H1 (cell line): ENCODE measurements at regions not wholly inside any gene's neighbourhood (a gene's known extent, or its start where the extent isn't known, plus 50 kb on each side); places are given as distances from the start of the nearest gene placed in this dataset.

Source experiments
- CTCF ChIA-PET: fragments of 300-600 bp; sonication (Branson Sonifier 250); formaldehyde crosslinking; loops from one replicate; lab custom pipeline; 2021; ENCODE audit not compliant: partially characterized antibody; lab: Charles Lee
- POLR2A ChIA-PET: fragments of 300-600 bp; sonication (Branson Sonifier 250); formaldehyde crosslinking; loops from one replicate; lab custom pipeline; 2021; ENCODE audit warnings: inconsistent platforms; ENCODE audit not compliant: partially characterized antibody; lab: Charles Lee
- DNase-seq, 2 experiments: peaks; one replicate each; pipeline versions ENCODE4 v3.0.0 to v3.0.0-alpha.2; 2010 to 2022; ENCODE audit warnings: low spot score in 2 of 2, low read depth in 1 of 2, mixed read lengths in 1 of 2
- FAIRE-seq: peaks from 2 replicates; lab custom pipeline; 2011; peaks lifted over from hg19 to GRCh38; lab: Jason Lieb, UNC
- H2AFZ ChIP-seq: 2 replicates; pipeline ENCODE4 v1.8.1; 2012; ENCODE audit warnings: low read length, inconsistent platforms
- H2AK5ac ChIP-seq: 2 replicates; pipeline ENCODE4 v1.6.1; 2013; ENCODE audit warnings: low read depth, low read length
- H2BK120ac ChIP-seq: replicated peaks from 2 replicates; pipeline ENCODE3; 2013; ENCODE audit warnings: low read depth, low read length, inconsistent platforms
- H2BK12ac ChIP-seq: 2 replicates; pipeline ENCODE4 v1.6.1; 2013; ENCODE audit warnings: low read depth, low read length
- H2BK15ac ChIP-seq: 2 replicates; pipeline ENCODE4 v1.6.1; 2013; ENCODE audit warnings: low read length
- H2BK20ac ChIP-seq: 2 replicates; pipeline ENCODE4 v1.6.1; 2013; ENCODE audit warnings: low read length
- H2BK5ac ChIP-seq: 2 replicates; pipeline ENCODE4 v1.6.1; 2013; ENCODE audit warnings: low read depth, low read length
- H3K14ac ChIP-seq: 2 replicates; pipeline ENCODE4 v1.6.1; 2013; ENCODE audit warnings: inconsistent platforms; ENCODE audit not compliant: insufficient read length
- H3K18ac ChIP-seq: 2 replicates; pipeline ENCODE4 v1.6.1; 2013; ENCODE audit warnings: low read length; ENCODE audit errors: extremely low read depth
- H3K23ac ChIP-seq: 2 replicates; pipeline ENCODE4 v1.6.1; 2013; ENCODE audit warnings: inconsistent platforms; ENCODE audit not compliant: insufficient read length
- H3K23me2 ChIP-seq: 2 replicates; pipeline ENCODE4 v1.6.1; 2013; ENCODE audit warnings: low read depth, low read length
- H3K27ac ChIP-seq: 2 replicates; pipeline ENCODE4 v1.6.1; 2011; ENCODE audit warnings: low read depth, low read length, inconsistent platforms
- H3K27me3 ChIP-seq, 4 experiments: replicated peaks in 1 of 4; 1 replicate in 1 of 4; 2 replicates in 3 of 4; pipeline versions ENCODE4 v1.6.1 to v1.8.1; 2011 to 2013; ENCODE audit warnings: low read length in 3 of 4, mild to moderate bottlenecking in 3 of 4, inconsistent platforms in 2 of 4, mixed read lengths in 2 of 4, moderate library complexity in 1 of 4; ENCODE audit not compliant: control insufficient read depth in 3 of 4, insufficient read depth in 3 of 4; ENCODE audit errors: extremely low read depth in 1 of 4
- H3K36me3 ChIP-seq, 4 experiments: 2 replicates each; pipeline versions ENCODE4 v1.6.1 to v1.8.1; 2011 to 2013; ENCODE audit warnings: mild to moderate bottlenecking in 4 of 4, low read length in 3 of 4, moderate library complexity in 2 of 4, control low read depth in 1 of 4, inconsistent platforms in 1 of 4; ENCODE audit not compliant: insufficient read depth in 4 of 4, control insufficient read depth in 2 of 4
- H3K4ac ChIP-seq: replicated peaks from 2 replicates; pipeline ENCODE3; 2013; ENCODE audit warnings: low read length, low read depth, mixed read lengths, inconsistent platforms; ENCODE audit not compliant: insufficient read length
- H3K4me1 ChIP-seq, 4 experiments: replicated peaks in 1 of 4; 1 replicate in 1 of 4; 2 replicates in 3 of 4; pipeline versions ENCODE4 v1.6.1 to v1.8.1; 2011 to 2013; ENCODE audit warnings: low read length in 3 of 4, inconsistent platforms in 2 of 4, mixed read lengths in 1 of 4; ENCODE audit not compliant: insufficient read depth in 4 of 4, control insufficient read depth in 3 of 4
- H3K4me2 ChIP-seq, 2 experiments: 2 replicates each; pipeline versions ENCODE4 v1.6.1 to v1.8.1; 2011 to 2013; ENCODE audit warnings: low read depth in 2 of 2, low read length in 2 of 2, control low read depth in 1 of 2, inconsistent platforms in 1 of 2, mild to moderate bottlenecking in 1 of 2; ENCODE audit not compliant: insufficient read depth in 1 of 2
- H3K4me3 ChIP-seq, 4 experiments: fragments of 200-600, 300-600 bp in 1 of 4; sonication (generic), shearing (Covaris generic), sonication (Bioruptor Twin) in 1 of 4; 2 replicates each; pipeline versions ENCODE4 v1.5.1 to v1.8.1; 2011 to 2016; ENCODE audit warnings: low read length in 4 of 4, low read depth in 3 of 4, control low read depth in 2 of 4, inconsistent platforms in 2 of 4, mild to moderate bottlenecking in 2 of 4, mixed read lengths in 1 of 4, moderate library complexity in 1 of 4; ENCODE audit not compliant: insufficient read depth in 2 of 4; ENCODE audit errors: extremely low read depth in 1 of 4
- H3K56ac ChIP-seq: replicated peaks from 2 replicates; pipeline ENCODE3; 2013; ENCODE audit warnings: low read depth, mild to moderate bottlenecking, mixed read lengths, low read length, inconsistent platforms; ENCODE audit not compliant: insufficient read length
- H3K79me1 ChIP-seq: 2 replicates; pipeline ENCODE4 v1.6.1; 2013; ENCODE audit warnings: low read depth, low read length, control low read depth
- H3K79me2 ChIP-seq, 2 experiments: 2 replicates each; pipeline versions ENCODE4 v1.6.1 to v1.8.1; 2012 to 2013; ENCODE audit warnings: low read length in 2 of 2, mild to moderate bottlenecking in 2 of 2, inconsistent platforms in 1 of 2; ENCODE audit not compliant: insufficient read depth in 2 of 2, control insufficient read depth in 1 of 2
- H3K9ac ChIP-seq, 4 experiments: replicated peaks in 1 of 4; 1 replicate in 1 of 4; 2 replicates in 3 of 4; pipeline versions ENCODE4 v1.6.1 to v1.8.1; 2011 to 2013; ENCODE audit warnings: low read depth in 3 of 4, low read length in 3 of 4, control low read depth in 2 of 4, mild to moderate bottlenecking in 2 of 4, moderate library complexity in 2 of 4, inconsistent platforms in 1 of 4; ENCODE audit errors: extremely low read depth in 1 of 4
- H3K9me3 ChIP-seq, 2 experiments: 2 replicates each; pipeline versions ENCODE4 v1.6.1 to v1.8.1; 2012 to 2013; ENCODE audit warnings: mild to moderate bottlenecking in 2 of 2, moderate library complexity in 2 of 2, control low read depth in 1 of 2, inconsistent platforms in 1 of 2, low read depth in 1 of 2, low read length in 1 of 2, mixed read lengths in 1 of 2; ENCODE audit not compliant: insufficient read depth in 2 of 2
- H4K20me1 ChIP-seq, 2 experiments: replicated peaks in 1 of 2; 2 replicates each; pipeline versions ENCODE3 to v1.8.1; 2011 to 2013; ENCODE audit warnings: inconsistent platforms in 2 of 2, low read length in 2 of 2, mild to moderate bottlenecking in 1 of 2; ENCODE audit not compliant: insufficient read depth in 2 of 2, control insufficient read depth in 1 of 2
- H4K5ac ChIP-seq: 2 replicates; pipeline ENCODE4 v1.6.1; 2013; ENCODE audit warnings: low read length, low read depth, mixed read lengths, inconsistent platforms; ENCODE audit not compliant: insufficient read length
- H4K8ac ChIP-seq: 2 replicates; pipeline ENCODE4 v1.8.0; 2013; ENCODE audit warnings: mild to moderate bottlenecking, moderate library complexity, low read length, inconsistent platforms; ENCODE audit not compliant: insufficient read depth; ENCODE audit errors: extremely low read depth
- H4K91ac ChIP-seq: replicated peaks from 2 replicates; pipeline ENCODE3; 2013; ENCODE audit warnings: low read length, mixed read lengths, inconsistent platforms; ENCODE audit not compliant: insufficient read length
- ASH2L ChIP-seq: fragments of 200-600, 300-600 bp; sonication (generic); IDR thresholded peaks from one replicate; pipeline ENCODE4 v1.7.1; 2017; ENCODE audit warnings: low read length
- CEBPB ChIP-seq: IDR thresholded peaks from 2 replicates; pipeline ENCODE4 v1.6.1; 2012; ENCODE audit warnings: low read depth, low read length
- EZH2 ChIP-seq: fragments of 200-600 bp; sonication (generic); IDR thresholded peaks from 2 replicates; pipeline ENCODE4 v1.7.1; 2012; ENCODE audit warnings: low read depth, mild to moderate bottlenecking, moderate library complexity, low read length, inconsistent platforms; ENCODE audit not compliant: severe bottlenecking

GRCh38 chr14:34334329-34334728, 127.7 kb downstream of the SPTSSA start:
- Histone ChIP-seq H3K56ac (no peak overlapping the region), H4K8ac (no peak overlapping the region), H2BK20ac (no peak overlapping the region), H4K20me1 (no peaks in the 10 kb centered on the region), H3K4ac (no peak overlapping the region), H3K18ac (no peak overlapping the region), H3K36me3 (no peaks in the 10 kb centered on the region), H4K5ac (no peak overlapping the region), H2AFZ (no peak overlapping the region), H3K27me3 (no peaks in the 10 kb centered on the region), H3K23ac (no peak overlapping the region), H4K91ac (no peak overlapping the region), H2BK5ac (no peak overlapping the region), H3K4me2 (no peak overlapping the region), H3K4me3 (no peak overlapping the region), H2AK5ac (no peak overlapping the region), H3K27ac (no peak overlapping the region), H3K14ac (no peak overlapping the region), H3K23me2 (no peaks in the 10 kb centered on the region), H2BK12ac (no peak overlapping the region), H3K79me2 (no peaks in the 10 kb centered on the region), H3K9me3 (no peaks in the 10 kb centered on the region), H2BK120ac (no peak overlapping the region), H3K4me1 (peaks cover 0 to 3% (median 0%) of the 10 kb centered on the region in 4 experiments; a peak in 2 of 7 replicates), H3K79me1 (no peaks in the 10 kb centered on the region), H2BK15ac (no peak overlapping the region), H3K9ac (no peak overlapping the region)
- DNase-seq (no peak), FAIRE-seq (no peak)
- POLR2A ChIA-PET: no interaction called here
- CTCF ChIA-PET: interaction anchor here (1.3 to 1.7 kb wide), 2 partner anchors 11 to 28 kb away, joined by 3 to 5 read pairs; no protein-coding TSS in a partner anchor
- no peak for TF ChIP-seq EZH2
- no peak for TF ChIP-seq CEBPB
- no peak for TF ChIP-seq ASH2L
